GM18867 (cell line): ENCODE measurements at regions not wholly inside any gene's neighbourhood (a gene's known extent, or its start where the extent isn't known, plus 50 kb on each side); places are given as distances from the start of the nearest gene placed in this dataset.
A peak's percentile ranks its signal among the peaks of the same experiment; 100 is the strongest.

ENCODE experiments used
- ATAC-seq: cut with Tn5 transposase; IDR thresholded peaks from one replicate; pipeline ENCODE4 v1.9.1; 2021; ENCODE audit warnings: mild to moderate bottlenecking, moderate library complexity; ENCODE audit not compliant: unreplicated experiment

GRCh38 chr10:22770270-22770669 lies 55.9 kb upstream of the PIP4K2A start:
- ATAC-seq = no peak

- no peak for ATAC-seq
Measured at GRCh38 chr10:22767859-22768258, 53.5 kb upstream of the PIP4K2A start.

GRCh38 chr10:22766693-22767092 lies 52.3 kb upstream of the PIP4K2A start:
- ATAC-seq = no peak

GRCh38 chr10:22765660-22766547 lies 51.5 kb upstream of the PIP4K2A start:
- ATAC-seq = peak; percentile 74

GRCh38 chr10:22764639-22765038 lies 50.3 kb upstream of the PIP4K2A start:
- ATAC-seq = no peak
